PFSK-1 (cell line): ENCODE measurements at regions not wholly inside any gene's neighbourhood (a gene's known extent, or its start where the extent isn't known, plus 50 kb on each side); places are given as distances from the start of the nearest gene placed in this dataset.

Source experiments
- POLR2AphosphoS5 ChIP-seq: IDR thresholded peaks from 2 replicates; pipeline ENCODE4 v1.6.1; 2012; ENCODE audit warnings: low read depth, mild to moderate bottlenecking, control low read depth, low read length, moderate library complexity
- REST ChIP-seq, 2 experiments: IDR thresholded peaks; 2 replicates each; pipeline versions ENCODE4 v1.6.1 to v1.8.0; 2011 to 2012; ENCODE audit warnings: low read depth in 2 of 2, low read length in 2 of 2, control low read depth in 1 of 2, inconsistent platforms in 1 of 2, mild to moderate bottlenecking in 1 of 2, moderate library complexity in 1 of 2; ENCODE audit not compliant: insufficient read depth in 1 of 2
- TAF1 ChIP-seq: IDR thresholded peaks from 2 replicates; pipeline ENCODE4 v1.6.1; 2012; ENCODE audit warnings: low read length, control low read depth, borderline replicate concordance; ENCODE audit not compliant: insufficient read depth

- TF ChIP-seq REST (IDR thresholded peaks at IDR 0.05; ENCODE audit: insufficient read depth in 1 of 2, low read depth in 2 of 2, low read length in 2 of 2) (no peak), POLR2AphosphoS5 (no peak), TAF1 (no peak)
Observed at GRCh38 chr11:42253156-42253555, 793.7 kb upstream of the LRRC4C start.
